ENCODE measurements at regions not wholly inside any gene's neighbourhood (a gene's known extent, or its start where the extent isn't known, plus 50 kb on each side); places are given as distances from the start of the nearest gene placed in this dataset.
A peak's percentile ranks its signal among the peaks of the same experiment; 100 is the strongest.

GRCh38 chr2:172282944-172283343 is 144.4 kb upstream of the ITGA6 start (continued):
- TF ChIP-seq USF1 (IDR thresholded peaks at IDR 0.05; ENCODE audit: borderline replicate concordance, low read depth) (peak; percentile 73; the same call in 1 of the 2 replicates), MXI1 (IDR thresholded peaks at IDR 0.05; ENCODE audit: low read depth, low read length) (no peak), USF2 (IDR thresholded peaks at IDR 0.05; ENCODE audit: borderline replicate concordance, low read depth, low read length) (no peak), FOSL2 (IDR thresholded peaks at IDR 0.05; ENCODE audit: borderline replicate concordance, low read depth) (peak; percentile 79), RFX5 (IDR thresholded peaks at IDR 0.05; ENCODE audit: low read length) (no peak), GABPA (IDR thresholded peaks at IDR 0.05; ENCODE audit: low read depth) (no peak), TEAD4 (IDR thresholded peaks at IDR 0.05; ENCODE audit: borderline replicate concordance, insufficient read depth) (0 out of 2 replicates have a peak, but pooled peaks have one; percentile 26), ELF1 (IDR thresholded peaks at IDR 0.05) (no peak), RCOR1 (IDR thresholded peaks at IDR 0.05; ENCODE audit: low read length) (no peak), PBX3 (IDR thresholded peaks at IDR 0.05) (peak; percentile 58; the same call in 1 of the 2 replicates), NFIC (IDR thresholded peaks at IDR 0.05; ENCODE audit: borderline replicate concordance) (no peak)
- TF ChIP-seq, protein P1, sequence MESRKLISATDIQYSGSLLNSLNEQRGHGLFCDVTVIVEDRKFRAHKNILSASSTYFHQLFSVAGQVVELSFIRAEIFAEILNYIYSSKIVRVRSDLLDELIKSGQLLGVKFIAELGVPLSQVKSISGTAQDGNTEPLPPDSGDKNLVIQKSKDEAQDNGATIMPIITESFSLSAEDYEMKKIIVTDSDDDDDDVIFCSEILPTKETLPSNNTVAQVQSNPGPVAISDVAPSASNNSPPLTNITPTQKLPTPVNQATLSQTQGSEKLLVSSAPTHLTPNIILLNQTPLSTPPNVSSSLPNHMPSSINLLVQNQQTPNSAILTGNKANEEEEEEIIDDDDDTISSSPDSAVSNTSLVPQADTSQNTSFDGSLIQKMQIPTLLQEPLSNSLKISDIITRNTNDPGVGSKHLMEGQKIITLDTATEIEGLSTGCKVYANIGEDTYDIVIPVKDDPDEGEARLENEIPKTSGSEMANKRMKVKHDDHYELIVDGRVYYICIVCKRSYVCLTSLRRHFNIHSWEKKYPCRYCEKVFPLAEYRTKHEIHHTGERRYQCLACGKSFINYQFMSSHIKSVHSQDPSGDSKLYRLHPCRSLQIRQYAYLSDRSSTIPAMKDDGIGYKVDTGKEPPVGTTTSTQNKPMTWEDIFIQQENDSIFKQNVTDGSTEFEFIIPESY (IDR thresholded peaks at IDR 0.05; ENCODE audit: borderline replicate concordance, low read depth) = no peak
- TF ChIP-seq, protein P2, sequence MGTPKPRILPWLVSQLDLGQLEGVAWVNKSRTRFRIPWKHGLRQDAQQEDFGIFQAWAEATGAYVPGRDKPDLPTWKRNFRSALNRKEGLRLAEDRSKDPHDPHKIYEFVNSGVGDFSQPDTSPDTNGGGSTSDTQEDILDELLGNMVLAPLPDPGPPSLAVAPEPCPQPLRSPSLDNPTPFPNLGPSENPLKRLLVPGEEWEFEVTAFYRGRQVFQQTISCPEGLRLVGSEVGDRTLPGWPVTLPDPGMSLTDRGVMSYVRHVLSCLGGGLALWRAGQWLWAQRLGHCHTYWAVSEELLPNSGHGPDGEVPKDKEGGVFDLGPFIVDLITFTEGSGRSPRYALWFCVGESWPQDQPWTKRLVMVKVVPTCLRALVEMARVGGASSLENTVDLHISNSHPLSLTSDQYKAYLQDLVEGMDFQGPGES (IDR thresholded peaks at IDR 0.05; ENCODE audit: low read depth, low read length) = no peak

DNA sequence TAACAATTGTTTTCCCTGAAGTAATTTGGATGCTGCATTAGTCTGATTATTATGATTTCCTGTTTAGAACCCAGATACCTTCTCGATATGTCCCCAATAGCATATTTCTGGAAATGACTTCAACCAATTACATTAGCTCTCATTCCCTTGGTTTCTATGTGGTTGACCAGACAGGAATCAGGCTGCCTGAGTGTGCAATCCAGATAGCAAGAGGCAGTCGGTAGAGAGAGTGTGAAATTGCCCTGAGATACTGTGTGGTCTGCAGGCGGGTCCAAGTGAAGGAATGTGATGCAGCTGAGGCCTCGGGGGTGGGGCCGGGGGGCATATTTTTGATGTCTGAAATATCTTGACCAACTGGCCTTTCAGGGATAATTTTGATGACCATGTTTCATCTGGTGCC is 143.9 kb upstream of the ITGA6 start:
- Histone ChIP-seq H3K4me3 (ENCODE audit: low read depth in 2 of 2, low read length in 1 of 2) (no peak overlapping the region), H2AFZ (ENCODE audit: low read depth) (peak overlapping the region; percentile 27; the same call in 1 of the 2 replicates), H3K9ac (peak overlapping the region; percentile 44; the same call in 1 of the 2 replicates), H3K4me1 (ENCODE audit: control insufficient read depth in 1 of 2, insufficient read depth in 2 of 2, low read depth in 1 of 2, low read length in 1 of 2) (peaks cover 0 to 30% of the 10 kb centered on the region in 2 experiments), H3K9me3 (no peaks in the 10 kb centered on the region), H3K9me2 (no peaks in the 10 kb centered on the region), H4K20me1 (ENCODE audit: insufficient read depth) (no peaks in the 10 kb centered on the region), H3K27me3 (ENCODE audit: insufficient read depth) (no peaks in the 10 kb centered on the region), H3K27ac (ENCODE audit: low read depth in 2 of 2, low read length in 1 of 2) (peak overlapping the region in 1 of 2 experiments; percentile 98; a peak in 2 of 4 replicates), H3K4me2 (peak overlapping the region; percentile 43; the same call in 1 of the 2 replicates), H3K79me2 (ENCODE audit: insufficient read depth) (no peaks in the 10 kb centered on the region), H3K36me3 (replicated peaks in 1 of 2; ENCODE audit: control insufficient read depth in 1 of 2, insufficient read depth in 2 of 2, low read length in 1 of 2) (no peaks in the 10 kb centered on the region), H3F3A (replicated peaks; ENCODE audit: insufficient read depth) (peaks cover 38% of the 10 kb centered on the region)
- DNase-seq = no peak
- ChIA-PET POLR2A (no interaction called here), CTCF (interaction anchor here (1.2 to 1.7 kb wide), 4 partner anchors 9 to 179 kb away, joined by 3 to 6 read pairs (median 4); no protein-coding TSS in a partner anchor)
- TF ChIP-seq CHD2 (IDR thresholded peaks at IDR 0.05; ENCODE audit: low read length, partially characterized antibody) (no peak), TCF12 (IDR thresholded peaks at IDR 0.05) (0 out of 2 replicates have a peak, but pooled peaks have one; percentile 24)
- WGBS (ENCODE audit: low lambda C conversion rate) = 45% methylated on average over 5 of the region's 5 CpGs
